BJ (cell line): ENCODE measurements at regions not wholly inside any gene's neighbourhood (a gene's known extent, or its start where the extent isn't known, plus 50 kb on each side); places are given as distances from the start of the nearest gene placed in this dataset.

Experiments
- CTCF ChIA-PET: fragments of 350-600 bp; formaldehyde crosslinking; extraction: SDS; loops from one replicate; lab custom pipeline; 2021; ENCODE audit warnings: antibody characterized with exemption, inconsistent platforms; lab: Yijun Ruan, JAX
- POLR2A ChIA-PET: fragments of 300-600 bp; sonication (Branson Sonifier 250); formaldehyde crosslinking; extraction: SDS; loops from one replicate; lab custom pipeline; 2021; ENCODE audit warnings: antibody characterized with exemption; lab: Charles Lee
- DNase-seq: peaks from one replicate; pipeline ENCODE4 v3.0.0-alpha.2; 2011; ENCODE audit warnings: low read depth
- H3K27me3 ChIP-seq: 2 replicates; pipeline ENCODE4 v1.6.0; 2011; ENCODE audit warnings: low read length; ENCODE audit not compliant: control insufficient read depth, insufficient read depth
- H3K36me3 ChIP-seq: 2 replicates; pipeline ENCODE4 v1.5.1; 2011; ENCODE audit warnings: low read length; ENCODE audit not compliant: control insufficient read depth, insufficient read depth
- H3K4me3 ChIP-seq: 2 replicates; pipeline ENCODE4 v1.5.1; 2011; ENCODE audit warnings: low read depth, mild to moderate bottlenecking, control low read depth, low read length
- CTCF ChIP-seq: IDR thresholded peaks from 2 replicates; pipeline ENCODE4 v1.5.1; 2011; ENCODE audit warnings: low read depth, mild to moderate bottlenecking, control low read depth, inconsistent platforms, low read length, moderate library complexity; ENCODE audit not compliant: insufficient read depth

GRCh38 chr1:148317288-148317985 is 165.4 kb upstream of the NBPF11 start:
- TF ChIP-seq CTCF: no peak
- Histone ChIP-seq H3K4me3 (no peak overlapping the region), H3K36me3 (no peaks in the 10 kb centered on the region), H3K27me3 (peaks cover 10% of the 10 kb centered on the region)
- POLR2A ChIA-PET: no interaction called here
- CTCF ChIA-PET: no interaction called here
- no peak for DNase-seq

- ChIA-PET POLR2A (no interaction called here), CTCF (interaction anchor here (1.3 kb wide), 1 partner anchor 57 kb away, joined by 4 read pairs; no protein-coding TSS in a partner anchor)
- H3K27me3 ChIP-seq: peaks cover 10% of the 10 kb centered on the region
- no peak for DNase-seq
- no peak overlapping the region for H3K4me3 ChIP-seq
- no peaks in the 10 kb centered on the region for H3K36me3 ChIP-seq
- no peak for TF ChIP-seq CTCF
Observed at GRCh38 chr1:148315071-148315811, 163.2 kb upstream of the NBPF11 start.

- ChIA-PET CTCF (no interaction called here), POLR2A (no interaction called here)
- Histone ChIP-seq H3K27me3 (peaks cover 13% of the 10 kb centered on the region), H3K36me3 (no peaks in the 10 kb centered on the region), H3K4me3 (no peak overlapping the region)
- no peak for TF ChIP-seq CTCF
- no peak for DNase-seq
Observed at GRCh38 chr1:148310807-148311206, 158.7 kb upstream of the NBPF11 start.

- ChIA-PET CTCF (interaction anchor here (0.9 kb wide), 1 partner anchor 21 kb away, joined by 3 read pairs; no protein-coding TSS in a partner anchor), POLR2A (no interaction called here)
- DNase-seq: no peak
- peaks cover 13% of the 10 kb centered on the region for H3K27me3 ChIP-seq
- TF ChIP-seq CTCF: no peak
- no peak overlapping the region for H3K4me3 ChIP-seq
- no peaks in the 10 kb centered on the region for H3K36me3 ChIP-seq
Observed at GRCh38 chr1:148309940-148310500, 157.9 kb upstream of the NBPF11 start.

- H3K36me3 ChIP-seq: no peaks in the 10 kb centered on the region
- ChIA-PET CTCF (interaction anchor here (0.9 kb wide), 1 partner anchor 22 kb away, joined by 3 read pairs; no protein-coding TSS in a partner anchor), POLR2A (no interaction called here)
- TF ChIP-seq CTCF: no peak
- DNase-seq: no peak
- H3K27me3 ChIP-seq: peaks cover 13% of the 10 kb centered on the region
- no peak overlapping the region for H3K4me3 ChIP-seq
Observed at GRCh38 chr1:148308832-148309458, 156.9 kb upstream of the NBPF11 start.
